GM20431 (cell line): ENCODE measurements at regions not wholly inside any gene's neighbourhood (a gene's known extent, or its start where the extent isn't known, plus 50 kb on each side); places are given as distances from the start of the nearest gene placed in this dataset.
"Not testable (repeated sequence)": the region's sequence is repeated elsewhere in the genome, so short reads cannot be mapped to it uniquely, and the experiment has no call there.

ENCODE experiments used
- in situ Hi-C: fragments of 300-500 bp; cut with MseI, MboI; formaldehyde crosslinking; loops from one replicate; pipeline ENCODE4 v1.15.0; 2020; ENCODE audit warnings: low sequenced_read_pairs; ENCODE audit not compliant: unreplicated experiment

DNA sequence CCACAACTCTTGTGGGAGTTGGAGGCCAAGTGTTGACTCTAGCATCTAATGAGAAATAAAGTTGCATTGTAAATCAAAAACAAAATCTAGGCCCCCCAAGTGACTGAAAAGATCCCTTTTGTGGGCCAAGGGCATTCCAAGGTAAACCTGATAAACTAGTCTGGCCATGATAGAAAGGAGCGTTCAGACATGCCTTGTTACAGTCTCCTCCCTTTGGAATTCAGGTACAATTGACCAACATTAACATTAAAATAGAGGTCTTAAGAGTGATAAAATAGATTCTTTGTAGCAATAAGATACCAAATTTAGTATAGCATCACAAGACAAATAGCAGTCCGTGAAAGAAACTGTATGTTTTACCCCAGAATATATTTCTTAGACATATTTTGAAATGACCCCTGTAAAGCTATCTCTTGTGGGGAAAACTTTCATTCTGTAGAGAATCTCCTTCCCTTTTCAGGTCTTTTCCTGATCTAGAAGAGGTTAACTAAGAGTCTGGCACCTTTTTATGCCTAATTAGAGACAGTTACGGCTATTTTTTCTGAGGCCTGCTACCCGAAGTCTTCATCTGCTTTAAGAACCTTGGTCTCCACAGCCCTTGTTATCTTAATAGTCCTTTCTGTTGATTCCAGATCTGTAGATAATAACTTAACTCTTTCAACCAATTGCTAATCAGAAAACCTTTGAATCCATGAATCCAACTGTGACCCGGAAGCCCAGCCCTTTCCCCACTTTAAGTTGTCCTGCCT lies 495.4 kb upstream of the MMS22L start:
- in situ Hi-C loops: no loop called here

DNA sequence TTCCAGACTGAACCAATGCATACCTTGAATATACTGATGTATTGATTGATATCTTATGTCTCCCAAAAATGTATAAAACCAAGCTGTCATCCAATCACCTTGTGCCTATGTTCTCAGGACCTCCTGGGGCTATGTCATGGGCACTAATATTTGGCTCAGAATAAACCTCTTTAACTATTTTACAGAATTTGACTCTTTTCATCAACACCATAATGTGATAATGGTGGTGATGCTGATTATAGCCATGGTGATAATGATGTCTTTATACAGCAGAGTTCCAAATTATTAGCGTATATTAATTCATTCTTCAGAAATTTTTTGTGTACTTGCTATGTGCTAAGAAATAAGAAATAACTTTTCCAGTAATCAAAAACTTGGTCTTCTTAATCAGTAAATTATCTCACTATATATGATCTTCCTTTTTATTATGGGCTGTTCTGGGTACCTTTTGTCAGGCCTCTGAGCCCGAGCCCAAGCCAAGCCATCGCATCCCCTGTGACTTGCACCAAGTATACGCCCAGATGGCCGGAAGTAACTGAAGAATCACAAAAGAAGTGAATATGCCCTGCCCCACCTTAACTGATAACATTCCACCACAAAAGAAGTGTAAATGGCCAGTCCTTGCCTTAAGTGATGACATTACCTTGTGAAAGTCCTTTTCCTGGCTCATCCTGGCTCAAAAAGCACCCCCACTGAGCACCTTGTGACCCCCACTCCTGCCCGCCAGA lies 496.2 kb upstream of the MMS22L start:
- in situ Hi-C loops: not testable (repeated sequence)

- in situ Hi-C loops: no loop called here
Measured at GRCh38 chr6:97790926-97791590, 508.0 kb upstream of the MMS22L start.

DNA sequence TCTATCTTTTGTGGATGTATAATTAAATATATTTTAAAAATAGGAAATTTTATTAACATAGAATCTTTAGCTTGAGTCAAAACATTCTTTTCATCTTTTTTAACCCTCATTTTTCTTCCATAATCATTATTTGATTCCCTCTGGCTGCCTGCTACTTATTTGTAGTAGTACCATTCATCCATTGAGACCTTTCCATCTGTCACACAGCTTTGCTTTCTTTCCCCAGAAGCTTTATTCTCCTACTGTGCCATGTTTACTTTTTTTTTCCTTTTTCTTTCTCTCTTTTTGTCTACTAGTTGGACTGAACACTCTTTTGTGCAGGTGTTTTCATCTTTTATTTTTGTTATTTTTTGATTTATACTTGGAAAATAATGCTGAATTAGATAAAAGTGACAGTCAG lies 522.6 kb upstream of the MMS22L start:
- in situ Hi-C loops: no loop called here

DNA sequence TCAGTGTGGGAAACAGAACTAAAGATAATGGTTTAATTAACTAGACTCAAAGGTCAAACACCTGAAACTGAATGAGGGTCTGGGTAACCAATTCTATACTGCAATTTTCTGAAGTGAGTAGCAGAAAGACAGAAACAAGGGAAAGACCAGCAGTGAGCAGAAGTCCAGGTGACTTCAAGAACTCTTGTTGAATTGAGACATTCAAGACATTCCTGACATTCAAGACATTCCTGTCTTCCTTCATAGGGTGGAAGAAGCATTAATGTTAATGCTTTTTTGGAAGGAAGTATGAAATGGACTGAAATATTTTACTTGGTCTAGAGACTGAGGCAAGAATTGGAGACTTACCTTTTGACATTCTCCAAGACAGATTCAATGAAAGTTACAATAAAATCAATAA lies 529.9 kb upstream of the MMS22L start:
- in situ Hi-C loops: no loop called here

DNA sequence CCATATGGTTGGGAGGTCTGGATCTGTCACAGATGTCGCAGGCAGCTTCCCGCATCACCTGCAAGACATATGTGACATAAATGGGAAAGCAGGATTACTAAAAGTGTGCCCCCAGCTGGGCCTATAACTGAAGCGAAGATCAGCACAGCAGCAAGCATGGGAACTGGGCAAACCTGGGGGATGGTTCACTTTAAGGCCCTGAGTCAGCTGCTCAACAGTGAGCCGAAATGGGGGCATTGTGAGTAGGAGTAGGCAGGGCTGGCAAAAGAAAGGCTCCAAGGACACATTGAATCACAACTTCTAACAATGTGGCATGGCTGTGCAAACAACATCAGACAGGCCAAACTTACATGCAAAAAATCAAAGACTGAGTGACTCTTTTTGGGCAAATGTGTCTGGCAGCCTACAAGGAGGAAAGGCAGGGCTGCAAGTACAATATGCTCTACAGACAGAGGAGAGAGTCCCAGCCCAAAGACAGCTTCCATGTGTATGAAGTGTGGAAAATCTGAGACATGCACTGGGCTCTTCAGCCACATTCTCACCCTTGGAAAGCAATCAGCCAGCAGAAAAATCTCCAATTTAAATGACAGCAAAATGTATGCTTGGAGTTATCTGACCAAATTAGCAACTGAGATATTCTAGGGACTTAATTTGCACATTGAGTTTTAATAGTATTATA lies 531.0 kb upstream of the MMS22L start:
- in situ Hi-C loops: no loop called here

DNA sequence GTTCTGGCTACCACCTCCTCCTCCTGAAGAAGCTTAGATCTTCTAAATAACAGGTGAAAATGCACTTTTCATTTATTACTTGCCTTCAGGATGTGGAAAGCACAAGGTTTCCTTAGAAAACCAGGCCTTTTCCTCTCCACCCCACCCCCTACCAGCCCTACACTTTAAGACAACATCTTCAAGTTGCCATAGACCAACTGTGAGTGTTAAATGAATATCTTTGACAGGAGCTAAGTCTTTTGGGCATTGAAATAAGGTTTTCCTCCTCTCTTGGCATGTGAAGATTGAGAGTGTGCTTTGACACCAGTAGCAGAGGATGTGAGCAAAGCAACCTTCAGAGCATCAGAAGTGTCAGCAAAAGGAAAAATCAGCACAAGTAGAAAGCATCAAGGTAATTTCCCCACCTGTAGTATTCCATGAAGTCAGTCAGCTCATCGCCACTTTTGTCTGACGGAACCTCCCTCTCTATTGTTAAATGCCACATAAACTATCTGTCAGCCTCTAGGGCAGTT lies 532.3 kb upstream of the MMS22L start:
- in situ Hi-C loops: no loop called here

- in situ Hi-C loops: no loop called here
Measured at GRCh38 chr6:97816526-97816925, 533.5 kb upstream of the MMS22L start.

- in situ Hi-C loops: no loop called here
Measured at GRCh38 chr6:97819710-97820109, 536.7 kb upstream of the MMS22L start.

DNA sequence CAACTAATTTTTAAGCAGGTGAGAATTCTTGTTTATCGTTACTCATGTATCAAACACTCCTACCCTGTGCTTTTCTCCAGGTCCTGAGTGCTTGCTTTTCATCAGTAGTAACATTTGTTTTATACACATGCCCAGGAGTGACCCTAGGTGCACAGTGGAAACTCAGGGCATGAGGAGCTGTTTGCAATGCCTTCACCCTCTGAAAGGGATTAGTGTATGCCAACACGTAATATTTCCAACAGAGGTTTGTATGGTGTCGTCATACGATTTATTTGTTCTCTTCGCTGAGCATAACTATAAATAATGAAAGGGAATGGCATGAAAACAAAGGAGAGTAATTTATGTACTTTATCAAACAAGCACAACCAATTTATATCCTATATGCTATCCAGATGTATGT lies 537.4 kb upstream of the MMS22L start:
- in situ Hi-C loops: no loop called here

DNA sequence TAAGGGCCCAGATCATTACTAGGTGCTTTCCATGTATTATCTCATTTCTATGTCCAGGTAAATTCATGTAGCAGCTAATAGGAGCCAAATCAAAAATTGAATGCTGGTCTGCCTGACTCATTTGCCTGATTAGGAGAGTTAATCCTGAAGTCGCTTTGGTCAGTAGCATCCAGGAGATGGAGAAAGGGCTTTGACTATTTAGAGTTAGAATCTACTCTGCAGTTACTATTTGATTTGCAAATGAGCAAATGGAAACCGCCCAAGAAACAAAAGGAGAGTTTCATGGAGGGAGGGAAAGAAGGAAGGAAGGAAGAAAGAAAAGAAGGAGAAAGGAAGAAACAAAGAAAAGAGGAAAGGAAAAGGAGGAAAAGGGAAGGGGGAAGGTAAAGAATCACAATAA lies 539.6 kb upstream of the MMS22L start:
- in situ Hi-C loops: no loop called here

DNA sequence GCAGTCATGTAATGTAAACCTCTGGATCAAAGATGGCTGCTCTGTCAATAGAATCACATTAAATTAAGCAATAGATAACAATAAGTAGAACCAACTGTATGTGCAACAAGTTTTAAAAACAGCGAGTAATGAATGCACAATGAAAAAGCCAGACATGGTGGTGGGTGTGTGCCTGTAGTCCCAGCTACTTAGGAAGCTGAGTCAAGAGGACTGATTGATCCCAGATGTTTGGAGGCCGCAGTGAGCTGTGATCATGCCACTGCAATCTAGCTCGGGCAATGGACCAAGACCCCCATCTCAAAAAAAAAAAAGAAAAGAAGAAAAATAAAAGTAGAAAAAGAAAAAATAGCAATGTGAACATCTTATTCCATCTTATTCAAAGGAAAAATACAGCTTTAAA lies 558.7 kb upstream of the MMS22L start:
- in situ Hi-C loops: no loop called here

DNA sequence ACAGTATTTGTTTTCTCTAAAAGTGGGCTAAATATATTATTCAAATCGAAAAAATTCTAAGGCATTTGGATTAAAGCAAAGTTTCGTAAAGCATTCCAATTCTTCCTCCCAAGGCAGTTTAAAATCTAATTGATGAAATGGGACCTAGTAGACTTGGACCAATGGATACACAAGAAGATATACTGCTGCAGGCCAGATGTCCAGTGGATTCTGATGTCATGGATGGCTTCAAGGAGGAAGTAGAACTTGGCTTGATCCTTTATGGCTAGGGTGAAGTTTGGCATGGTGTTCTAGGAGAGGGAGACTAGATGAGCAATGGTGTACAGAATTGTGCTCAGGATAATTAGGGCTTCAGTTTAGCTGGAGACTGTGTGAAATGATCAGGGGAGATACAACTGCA lies 559.5 kb upstream of the MMS22L start:
- in situ Hi-C loops: no loop called here

DNA sequence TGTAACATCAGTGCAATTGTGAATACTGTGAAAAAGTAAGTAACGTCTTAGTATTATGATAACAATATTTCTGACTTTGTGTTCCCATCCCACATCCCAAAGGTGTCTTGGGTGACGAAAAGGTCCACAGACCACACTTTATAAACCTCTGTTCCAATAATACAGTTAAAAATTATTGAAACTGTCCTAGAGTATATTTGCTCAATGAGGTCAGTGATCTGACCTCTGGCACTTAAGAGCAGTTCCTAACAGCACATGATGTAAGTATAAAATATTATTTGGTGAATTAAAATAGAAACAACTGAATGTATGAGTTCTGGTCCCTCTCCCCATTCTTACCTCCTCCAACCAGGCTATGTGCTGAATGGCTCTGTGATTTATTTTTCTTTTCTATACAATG lies 566.4 kb upstream of the MMS22L start:
- in situ Hi-C loops: no loop called here

DNA sequence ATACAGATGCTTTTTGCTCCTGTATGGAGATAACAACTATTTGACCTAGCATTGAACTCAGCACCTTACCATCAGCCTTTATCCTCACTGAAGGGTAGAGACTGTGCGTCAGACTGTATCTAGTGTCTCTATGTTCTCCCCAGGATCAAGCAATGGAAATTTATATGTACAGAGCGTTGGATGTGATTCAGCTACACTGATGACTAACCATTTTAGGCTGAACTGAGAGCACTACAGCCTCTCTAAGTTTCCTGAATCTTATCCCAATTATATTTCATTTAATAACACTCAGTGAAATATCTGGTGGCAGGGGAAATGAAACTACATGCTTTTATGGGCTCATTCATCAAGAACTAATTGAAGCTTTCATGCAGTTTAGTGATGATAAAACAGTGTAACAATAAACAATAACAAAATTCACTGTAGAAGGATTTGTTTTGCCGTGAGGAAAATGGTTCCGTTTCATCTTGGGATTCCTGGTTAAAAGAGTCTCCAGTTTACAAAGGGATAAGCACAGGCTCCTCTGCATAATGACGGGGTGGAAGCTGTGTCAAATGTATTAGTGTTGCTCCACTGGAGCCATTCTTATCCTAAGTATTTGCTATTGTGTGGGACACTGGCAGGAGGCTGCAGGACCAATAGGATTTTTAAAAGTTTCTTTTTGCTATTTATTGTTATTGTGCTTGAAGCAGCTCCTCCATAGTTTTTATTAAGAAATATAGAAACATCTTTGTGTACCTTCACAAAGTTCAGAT lies 567.6 kb upstream of the MMS22L start:
- in situ Hi-C loops: no loop called here

- in situ Hi-C loops: no loop called here
Measured at GRCh38 chr6:97863697-97864096, 580.7 kb upstream of the MMS22L start.

- in situ Hi-C loops: no loop called here
Measured at GRCh38 chr6:97864366-97864765, 581.4 kb upstream of the MMS22L start.

- in situ Hi-C loops: no loop called here
Measured at GRCh38 chr6:97864826-97865225, 581.8 kb upstream of the MMS22L start.

- in situ Hi-C loops: no loop called here
Measured at GRCh38 chr6:97865612-97866011, 582.6 kb upstream of the MMS22L start.

DNA sequence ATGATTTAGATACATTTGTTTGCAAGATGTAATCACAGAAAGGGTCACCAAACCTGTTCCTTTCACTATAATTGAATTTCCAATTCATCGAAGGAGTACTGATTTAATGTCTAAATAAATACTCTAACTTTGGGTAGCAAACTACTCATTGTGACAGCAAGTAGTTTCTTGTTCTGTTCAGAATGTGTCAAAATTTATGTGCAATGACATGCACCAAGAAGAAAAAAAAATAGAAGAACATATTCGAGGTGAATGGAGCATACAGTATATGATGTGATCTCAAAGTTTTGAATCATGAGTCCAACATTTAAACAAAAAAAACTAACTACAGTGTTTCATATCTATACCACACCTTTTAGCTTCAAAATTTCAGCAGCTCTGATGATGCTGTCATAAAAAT lies 583.6 kb upstream of the MMS22L start:
- in situ Hi-C loops: no loop called here
